Nephron (organoid): ENCODE measurements at regions not wholly inside any gene's neighbourhood (a gene's known extent, or its start where the extent isn't known, plus 50 kb on each side); places are given as distances from the start of the nearest gene placed in this dataset.

Source experiments
- H3K27ac Mint-ChIP-seq, 3 experiments: 2 replicates each; pipeline ENCODE4 v1.8.0; 2020; ENCODE audit warnings: mixed read lengths in 3 of 3, mild to moderate bottlenecking in 2 of 3, moderate library complexity in 1 of 3
- H3K27me3 Mint-ChIP-seq: 2 replicates; pipeline ENCODE4 v1.8.0; 2021; ENCODE audit warnings: low read depth, mild to moderate bottlenecking, moderate library complexity, mixed read lengths
- H3K36me3 Mint-ChIP-seq: 2 replicates; pipeline ENCODE4 v1.8.0; 2020; ENCODE audit warnings: low read depth, mixed read lengths
- H3K4me1 Mint-ChIP-seq: 2 replicates; pipeline ENCODE4 v1.8.0; 2020; ENCODE audit warnings: mixed read lengths
- H3K4me3 Mint-ChIP-seq, 3 experiments: 2 replicates each; pipeline ENCODE4 v1.8.0; 2020; ENCODE audit warnings: mild to moderate bottlenecking in 3 of 3, mixed read lengths in 3 of 3, moderate library complexity in 2 of 3
- H3K9me3 Mint-ChIP-seq: 2 replicates; pipeline ENCODE4 v1.8.0; 2020; ENCODE audit warnings: mixed read lengths
- CTCF ChIP-seq, 3 experiments: fragments of 200-600 bp; sonication (generic); IDR thresholded peaks; one replicate each; pipeline ENCODE4 v1.5.0; 2021; ENCODE audit warnings: antibody characterized with exemption in 3 of 3; ENCODE audit not compliant: unreplicated experiment in 3 of 3

GRCh38 chr4:138702190-138702824 is 313.3 kb upstream of the NOCT start:
- H3K27ac Mint-ChIP-seq, result peak overlapping the region; percentile 2 to 47 (median 10)

GRCh38 chr4:138698641-138699040 is 316.9 kb upstream of the NOCT start:
- H3K27me3 Mint-ChIP-seq, result peaks cover 4% of the 10 kb centered on the region
- no peaks in the 10 kb centered on the region for H3K36me3 Mint-ChIP-seq
- peaks cover 32% of the 10 kb centered on the region for H3K4me1 Mint-ChIP-seq
- no peak for TF ChIP-seq CTCF (IDR thresholded peaks at IDR 0.05; ENCODE audit: unreplicated experiment in 3 of 3)
- no peaks in the 10 kb centered on the region for H3K9me3 Mint-ChIP-seq
- H3K4me3 Mint-ChIP-seq, result no peak overlapping the region
- H3K27ac Mint-ChIP-seq, result peak overlapping the region in 1 of 3 experiments; percentile 63

More at GRCh38 chr4:138702190-138702824, 313.3 kb upstream of the NOCT start:
- Mint-ChIP-seq H3K9me3 (no peaks in the 10 kb centered on the region), H3K4me3 (no peak overlapping the region), H3K4me1 (peaks cover 27% of the 10 kb centered on the region), H3K36me3 (no peaks in the 10 kb centered on the region), H3K27me3 (peaks cover 4% of the 10 kb centered on the region)
- no peak for TF ChIP-seq CTCF (IDR thresholded peaks at IDR 0.05; ENCODE audit: unreplicated experiment in 3 of 3)

- H3K4me1 Mint-ChIP-seq, result peaks cover 24% of the 10 kb centered on the region
- peaks cover 4% of the 10 kb centered on the region for H3K27me3 Mint-ChIP-seq
- H3K27ac Mint-ChIP-seq, result peak overlapping the region in 2 of 3 experiments; percentile 28 to 63
- no peaks in the 10 kb centered on the region for H3K9me3 Mint-ChIP-seq
- TF ChIP-seq CTCF (IDR thresholded peaks at IDR 0.05; ENCODE audit: unreplicated experiment in 3 of 3), result no peak
- H3K36me3 Mint-ChIP-seq, result no peaks in the 10 kb centered on the region
- no peak overlapping the region for H3K4me3 Mint-ChIP-seq
These were observed 317.7 kb upstream of the NOCT start for GRCh38 chr4:138697851-138698250.

- Mint-ChIP-seq H3K27me3 (peaks cover 4% of the 10 kb centered on the region), H3K9me3 (no peaks in the 10 kb centered on the region), H3K4me1 (peaks cover 13% of the 10 kb centered on the region), H3K36me3 (no peaks in the 10 kb centered on the region), H3K4me3 (no peak overlapping the region), H3K27ac (peak overlapping the region in 1 of 3 experiments; percentile 28)
- TF ChIP-seq CTCF (IDR thresholded peaks at IDR 0.05; ENCODE audit: unreplicated experiment in 3 of 3), result no peak
These were observed 318.8 kb upstream of the NOCT start for GRCh38 chr4:138696771-138697170.

GRCh38 chr4:138696058-138696457 is 319.5 kb upstream of the NOCT start:
- H3K27ac Mint-ChIP-seq, result no peak overlapping the region
- H3K4me3 Mint-ChIP-seq, result no peak overlapping the region
- H3K36me3 Mint-ChIP-seq, result no peaks in the 10 kb centered on the region
- peaks cover 11% of the 10 kb centered on the region for H3K4me1 Mint-ChIP-seq
- no peaks in the 10 kb centered on the region for H3K9me3 Mint-ChIP-seq
- TF ChIP-seq CTCF (IDR thresholded peaks at IDR 0.05; ENCODE audit: unreplicated experiment in 3 of 3), result no peak
- peaks cover 4% of the 10 kb centered on the region for H3K27me3 Mint-ChIP-seq

- TF ChIP-seq CTCF (IDR thresholded peaks at IDR 0.05; ENCODE audit: unreplicated experiment in 3 of 3), result no peak
- no peaks in the 10 kb centered on the region for H3K27me3 Mint-ChIP-seq
- H3K9me3 Mint-ChIP-seq, result no peaks in the 10 kb centered on the region
- peaks cover 15% of the 10 kb centered on the region for H3K4me1 Mint-ChIP-seq
- H3K4me3 Mint-ChIP-seq, result no peak overlapping the region
- H3K36me3 Mint-ChIP-seq, result no peaks in the 10 kb centered on the region
- no peak overlapping the region for H3K27ac Mint-ChIP-seq
These were observed 322.1 kb upstream of the NOCT start for GRCh38 chr4:138693526-138693925.
